ENCODE measurements at regions not wholly inside any gene's neighbourhood (a gene's known extent, or its start where the extent isn't known, plus 50 kb on each side); places are given as distances from the start of the nearest gene placed in this dataset.

DNA sequence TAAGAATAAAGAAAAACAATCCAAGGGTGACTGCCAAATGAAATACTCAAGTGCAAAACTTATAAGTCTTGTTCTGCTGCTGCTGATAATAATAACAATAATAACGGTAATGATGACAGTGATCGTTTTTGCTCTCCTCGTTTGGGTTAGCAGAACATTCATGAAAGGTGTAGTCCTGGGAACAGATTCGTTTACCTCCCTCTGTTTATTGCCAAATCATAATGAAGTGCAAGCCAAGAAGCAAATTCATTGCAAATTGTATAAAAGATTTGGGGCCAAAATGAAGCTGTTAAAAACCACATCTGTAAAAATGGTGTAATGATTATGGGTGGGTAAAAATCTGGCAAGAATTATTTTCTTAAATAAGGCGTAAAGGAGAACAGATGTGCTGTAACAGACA is 587.2 kb upstream of the MKI67 start:
- Histone ChIP-seq H3K27ac (ENCODE audit: low read length) (no peak overlapping the region), H4K20me1 (ENCODE audit: low read length) (no peaks in the 10 kb centered on the region), H3K4me1 (ENCODE audit: insufficient read depth, low read length) (no peaks in the 10 kb centered on the region), H3K4me3 (ENCODE audit: low read length) (no peak overlapping the region), H3K9me3 (ENCODE audit: low read length) (no peaks in the 10 kb centered on the region), H3K36me3 (ENCODE audit: low read depth, low read length) (no peaks in the 10 kb centered on the region), H3K9ac (ENCODE audit: low read length) (no peak overlapping the region), H3K9me2 (replicated peaks; ENCODE audit: low read length) (no peaks in the 10 kb centered on the region), H3K79me2 (ENCODE audit: low read length) (no peaks in the 10 kb centered on the region), H3K4me2 (ENCODE audit: low read length) (no peak overlapping the region), H3F3A (ENCODE audit: low read length, unreplicated experiment) (no peaks in the 10 kb centered on the region), H3K27me3 (ENCODE audit: low read length) (no peaks in the 10 kb centered on the region), H2AFZ (ENCODE audit: low read length) (no peak overlapping the region)
- DNase-seq (no peak), ATAC-seq (no peak)
- intact Hi-C loops (cut with micrococcal nuclease) = no loop called here
- POLR2A ChIA-PET (ENCODE audit: unreplicated experiment) = no interaction called here
- TF ChIP-seq EZH2 (IDR thresholded peaks at IDR 0.05; ENCODE audit: low read length, unreplicated experiment) (no peak), EZH2phosphoT487 (IDR thresholded peaks at IDR 0.05; ENCODE audit: borderline replicate concordance, low read length) (no peak)
- TF ChIP-seq, protein P1, sequence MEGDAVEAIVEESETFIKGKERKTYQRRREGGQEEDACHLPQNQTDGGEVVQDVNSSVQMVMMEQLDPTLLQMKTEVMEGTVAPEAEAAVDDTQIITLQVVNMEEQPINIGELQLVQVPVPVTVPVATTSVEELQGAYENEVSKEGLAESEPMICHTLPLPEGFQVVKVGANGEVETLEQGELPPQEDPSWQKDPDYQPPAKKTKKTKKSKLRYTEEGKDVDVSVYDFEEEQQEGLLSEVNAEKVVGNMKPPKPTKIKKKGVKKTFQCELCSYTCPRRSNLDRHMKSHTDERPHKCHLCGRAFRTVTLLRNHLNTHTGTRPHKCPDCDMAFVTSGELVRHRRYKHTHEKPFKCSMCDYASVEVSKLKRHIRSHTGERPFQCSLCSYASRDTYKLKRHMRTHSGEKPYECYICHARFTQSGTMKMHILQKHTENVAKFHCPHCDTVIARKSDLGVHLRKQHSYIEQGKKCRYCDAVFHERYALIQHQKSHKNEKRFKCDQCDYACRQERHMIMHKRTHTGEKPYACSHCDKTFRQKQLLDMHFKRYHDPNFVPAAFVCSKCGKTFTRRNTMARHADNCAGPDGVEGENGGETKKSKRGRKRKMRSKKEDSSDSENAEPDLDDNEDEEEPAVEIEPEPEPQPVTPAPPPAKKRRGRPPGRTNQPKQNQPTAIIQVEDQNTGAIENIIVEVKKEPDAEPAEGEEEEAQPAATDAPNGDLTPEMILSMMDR (conservative IDR thresholded peaks at IDR 0.05; ENCODE audit: low read depth, low read length) = no peak
- CTCF ChIA-PET = no interaction called here
- no TSS peak for BruUV-seq (replicated peaks)

DNA sequence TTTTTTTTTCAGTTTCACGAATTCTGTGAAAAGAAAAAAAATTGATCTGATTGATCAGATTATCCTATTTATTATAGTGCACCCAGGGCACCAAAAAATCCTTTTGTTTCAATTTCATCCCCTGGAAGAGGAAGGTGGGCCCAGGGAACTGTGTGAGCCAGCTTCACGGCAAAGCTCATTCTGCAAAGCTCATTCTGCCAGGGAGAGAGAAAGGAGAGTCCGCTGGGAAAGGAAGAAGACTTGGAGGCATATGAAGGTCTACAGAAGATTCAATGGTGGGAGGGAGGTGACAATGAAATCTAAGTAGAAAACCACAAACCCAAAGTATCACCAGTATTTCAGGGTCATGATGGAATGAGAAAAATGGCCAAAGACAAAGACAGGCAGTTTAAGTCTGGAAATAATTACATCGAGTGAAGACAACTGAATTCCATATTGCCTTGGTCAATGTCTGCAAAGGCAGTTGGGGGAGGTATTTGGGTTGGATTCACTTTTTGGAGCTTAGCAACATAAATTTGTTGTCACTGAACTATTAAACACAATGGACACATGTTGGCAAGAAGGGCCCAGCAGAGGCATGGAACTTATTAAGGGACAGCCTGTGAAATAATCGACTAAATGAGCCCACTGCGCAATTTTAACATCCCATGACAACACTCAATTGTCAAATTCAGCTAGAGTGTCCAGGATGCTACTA is 587.8 kb upstream of the MKI67 start:
- Histone ChIP-seq H3F3A (ENCODE audit: low read length, unreplicated experiment) (no peaks in the 10 kb centered on the region), H4K20me1 (ENCODE audit: low read length) (no peaks in the 10 kb centered on the region), H3K27me3 (ENCODE audit: low read length) (no peaks in the 10 kb centered on the region), H3K27ac (ENCODE audit: low read length) (no peak overlapping the region), H3K9ac (ENCODE audit: low read length) (no peak overlapping the region), H3K4me3 (ENCODE audit: low read length) (no peak overlapping the region), H3K36me3 (ENCODE audit: low read depth, low read length) (no peaks in the 10 kb centered on the region), H3K4me2 (ENCODE audit: low read length) (no peak overlapping the region), H3K4me1 (ENCODE audit: insufficient read depth, low read length) (no peaks in the 10 kb centered on the region), H3K9me2 (replicated peaks; ENCODE audit: low read length) (no peaks in the 10 kb centered on the region), H3K79me2 (ENCODE audit: low read length) (no peaks in the 10 kb centered on the region), H3K9me3 (ENCODE audit: low read length) (no peaks in the 10 kb centered on the region), H2AFZ (ENCODE audit: low read length) (no peak overlapping the region)
- ChIA-PET CTCF (no interaction called here), POLR2A (ENCODE audit: unreplicated experiment) (no interaction called here)
- DNase-seq (no peak), ATAC-seq (no peak)
- intact Hi-C loops (cut with micrococcal nuclease) = no loop called here
- TF ChIP-seq EZH2phosphoT487 (IDR thresholded peaks at IDR 0.05; ENCODE audit: borderline replicate concordance, low read length) = no peak
- no peak for TF ChIP-seq EZH2 (IDR thresholded peaks at IDR 0.05; ENCODE audit: low read length, unreplicated experiment)
- TF ChIP-seq, protein P1 (conservative IDR thresholded peaks at IDR 0.05; ENCODE audit: low read depth, low read length) = no peak
- no TSS peak for BruUV-seq (replicated peaks)

DNA sequence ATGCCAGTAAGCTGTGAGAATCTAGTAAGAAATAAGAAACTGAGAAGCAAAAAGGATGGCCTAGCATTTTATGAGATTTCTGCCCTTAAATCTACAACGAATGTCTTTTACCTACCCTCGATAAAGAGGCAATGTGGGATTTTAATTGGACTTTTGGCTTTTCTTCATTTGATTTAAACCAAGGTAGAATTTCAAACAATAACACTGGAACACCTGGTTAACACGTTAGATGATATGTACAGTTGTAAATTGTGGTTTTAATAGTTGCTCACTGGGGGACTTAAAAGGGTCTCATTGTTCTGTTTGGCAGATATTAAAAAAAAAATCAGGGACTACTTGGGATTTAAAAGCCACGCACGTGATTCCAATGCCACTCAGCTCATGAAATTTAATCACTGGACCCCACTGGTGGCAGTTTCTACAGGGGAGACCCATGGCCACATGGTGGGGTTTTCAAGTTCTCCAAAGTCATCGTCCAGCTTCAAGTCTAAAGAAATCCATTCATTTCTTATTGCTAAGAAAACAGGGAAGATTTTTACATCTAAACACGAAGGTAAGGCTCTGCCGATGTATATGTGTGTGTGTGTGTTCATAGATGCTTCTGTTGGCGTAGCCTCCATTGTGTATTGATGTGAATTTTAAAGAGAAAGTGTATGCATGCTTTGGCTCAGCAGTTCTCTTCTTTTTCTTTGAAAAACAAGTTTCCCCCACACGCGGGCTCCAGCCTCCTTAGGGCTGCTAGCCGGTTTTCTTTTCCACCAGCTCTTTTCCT is 588.6 kb upstream of the MKI67 start:
- H4K20me1 ChIP-seq (ENCODE audit: low read length) = no peaks in the 10 kb centered on the region
- no peaks in the 10 kb centered on the region for H3K27me3 ChIP-seq (ENCODE audit: low read length)
- ATAC-seq = no peak
- no peak overlapping the region for H3K27ac ChIP-seq (ENCODE audit: low read length)
- no peak overlapping the region for H3K4me2 ChIP-seq (ENCODE audit: low read length)
- no peaks in the 10 kb centered on the region for H3K4me1 ChIP-seq (ENCODE audit: insufficient read depth, low read length)
- intact Hi-C loops (cut with micrococcal nuclease) = no loop called here
- no peaks in the 10 kb centered on the region for H3K9me3 ChIP-seq (ENCODE audit: low read length)
- no TSS peak for BruUV-seq (replicated peaks)
- TF ChIP-seq EZH2phosphoT487 (IDR thresholded peaks at IDR 0.05; ENCODE audit: borderline replicate concordance, low read length) = no peak
- TF ChIP-seq, protein P1 (conservative IDR thresholded peaks at IDR 0.05; ENCODE audit: low read depth, low read length) = no peak
- TF ChIP-seq EZH2 (IDR thresholded peaks at IDR 0.05; ENCODE audit: low read length, unreplicated experiment) = no peak
- CTCF ChIA-PET = no interaction called here
- no peaks in the 10 kb centered on the region for H3F3A ChIP-seq (ENCODE audit: low read length, unreplicated experiment)
- no peak for DNase-seq
- H3K79me2 ChIP-seq (ENCODE audit: low read length) = no peaks in the 10 kb centered on the region
- no peak overlapping the region for H3K4me3 ChIP-seq (ENCODE audit: low read length)
- H3K9me2 ChIP-seq (replicated peaks; ENCODE audit: low read length) = no peaks in the 10 kb centered on the region
- H3K9ac ChIP-seq (ENCODE audit: low read length) = no peak overlapping the region
- POLR2A ChIA-PET (ENCODE audit: unreplicated experiment) = no interaction called here
- H3K36me3 ChIP-seq (ENCODE audit: low read depth, low read length) = no peaks in the 10 kb centered on the region
- no peak overlapping the region for H2AFZ ChIP-seq (ENCODE audit: low read length)

All from PC-3 (cell line).